CD4-positive, CD25-positive, alpha-beta regulatory T cell (primary cell): ENCODE measurements at regions not wholly inside any gene's neighbourhood (a gene's known extent, or its start where the extent isn't known, plus 50 kb on each side); places are given as distances from the start of the nearest gene placed in this dataset.

ENCODE experiments used
- ATAC-seq, 2 donors: fragments of 150-1000 bp; cut with Tn5 transposase; one replicate each; pipeline ENCODE4 v1.10.0; 2021; ENCODE audit warnings: low read depth in 2 of 2, moderate number of reproducible peaks in 2 of 2, moderate library complexity in 1 of 2
- DNase-seq, 3 donors: peaks; one replicate each; pipeline versions ENCODE4 v3.0.0 to v3.0.0-alpha.2; 2012 to 2022; ENCODE audit warnings: mixed read lengths in 1 of 3
- H3K27ac ChIP-seq: one replicate; pipeline ENCODE4 v1.7.0; 2013; ENCODE audit warnings: mild to moderate bottlenecking, low read length; ENCODE audit not compliant: insufficient read depth, poor library complexity, severe bottlenecking
- H3K27me3 ChIP-seq: one replicate; pipeline ENCODE4 v1.7.0; 2013; ENCODE audit warnings: low read length; ENCODE audit not compliant: control insufficient read depth, insufficient read depth
- H3K36me3 ChIP-seq: one replicate; pipeline ENCODE4 v1.7.0; 2013; ENCODE audit warnings: mild to moderate bottlenecking, low read length, moderate library complexity; ENCODE audit not compliant: control insufficient read depth, insufficient read depth
- H3K4me1 ChIP-seq: 2 replicates; pipeline ENCODE4 v1.7.0; 2013; ENCODE audit warnings: mild to moderate bottlenecking, low read length; ENCODE audit not compliant: insufficient read depth, control insufficient read depth, poor library complexity, severe bottlenecking
- H3K4me3 ChIP-seq: one replicate; pipeline ENCODE4 v1.7.0; 2013; ENCODE audit warnings: low read depth, mild to moderate bottlenecking, low read length, moderate library complexity
- H3K9me3 ChIP-seq, 2 experiments: 1 replicate in 1 of 2; 2 replicates in 1 of 2; pipeline ENCODE4 v1.7.0; 2013; ENCODE audit warnings: low read length in 2 of 2, mild to moderate bottlenecking in 1 of 2, moderate library complexity in 1 of 2; ENCODE audit not compliant: control insufficient read depth in 2 of 2
- H3K27ac Mint-ChIP-seq, 3 donors: one replicate each; pipeline ENCODE4 v1.8.0; 2020 to 2022; ENCODE audit warnings: mild to moderate bottlenecking in 3 of 3, mixed read lengths in 3 of 3, moderate library complexity in 2 of 3
- H3K27me3 Mint-ChIP-seq: one replicate; pipeline ENCODE4 v1.8.0; 2022; ENCODE audit warnings: mild to moderate bottlenecking, mixed read lengths
- H3K36me3 Mint-ChIP-seq: one replicate; pipeline ENCODE4 v1.8.0; 2020; ENCODE audit warnings: mixed read lengths
- H3K4me1 Mint-ChIP-seq, 4 donors: one replicate each; pipeline ENCODE4 v1.8.0; 2020 to 2022; ENCODE audit warnings: mixed read lengths in 4 of 4, mild to moderate bottlenecking in 1 of 4
- H3K4me3 Mint-ChIP-seq, 4 donors: one replicate each; pipeline ENCODE4 v1.8.0; 2020 to 2022; ENCODE audit warnings: mild to moderate bottlenecking in 4 of 4, mixed read lengths in 4 of 4, moderate library complexity in 3 of 4
- H3K9me3 Mint-ChIP-seq, 7 donors: one replicate each; pipeline ENCODE4 v1.8.0; 2020 to 2022; ENCODE audit warnings: mixed read lengths in 7 of 7, mild to moderate bottlenecking in 3 of 7, moderate library complexity in 2 of 7

GRCh38 chr4:100582146-100582545 is 64.3 kb upstream of the EMCN start:
- H3K9me3 Mint-ChIP-seq = peaks cover 0 to 1% (median 0%) of the 10 kb centered on the region in 7 donors
- no peaks in the 10 kb centered on the region for H3K27me3 Mint-ChIP-seq
- Histone ChIP-seq H3K9me3 (no peaks in the 10 kb centered on the region), H3K27me3 (no peaks in the 10 kb centered on the region), H3K36me3 (no peaks in the 10 kb centered on the region), H3K4me3 (no peak overlapping the region), H3K27ac (no peak overlapping the region), H3K4me1 (no peaks in the 10 kb centered on the region)
- ATAC-seq (no peak), DNase-seq (no peak)
- H3K4me3 Mint-ChIP-seq = no peak overlapping the region
- H3K27ac Mint-ChIP-seq = no peak overlapping the region
- peaks cover 0 to 1% (median 0%) of the 10 kb centered on the region in 4 donors for H3K4me1 Mint-ChIP-seq
- no peaks in the 10 kb centered on the region for H3K36me3 Mint-ChIP-seq

GRCh38 chr4:100581337-100581736 is 63.5 kb upstream of the EMCN start:
- peaks cover 0 to 1% (median 0%) of the 10 kb centered on the region in 7 donors for H3K9me3 Mint-ChIP-seq
- H3K4me3 Mint-ChIP-seq = no peak overlapping the region
- H3K36me3 ChIP-seq = no peaks in the 10 kb centered on the region
- H3K4me1 Mint-ChIP-seq = no peaks in the 10 kb centered on the region
- H3K4me3 ChIP-seq = no peak overlapping the region
- no peaks in the 10 kb centered on the region for H3K36me3 Mint-ChIP-seq
- H3K27me3 Mint-ChIP-seq = no peaks in the 10 kb centered on the region
- DNase-seq = no peak
- no peaks in the 10 kb centered on the region for H3K9me3 ChIP-seq
- no peaks in the 10 kb centered on the region for H3K27me3 ChIP-seq
- ATAC-seq = no peak
- H3K4me1 ChIP-seq = no peaks in the 10 kb centered on the region
- no peak overlapping the region for H3K27ac ChIP-seq
- no peak overlapping the region for H3K27ac Mint-ChIP-seq

- ATAC-seq = no peak
- no peak overlapping the region for H3K4me3 ChIP-seq
- no peak for DNase-seq
- no peaks in the 10 kb centered on the region for H3K36me3 ChIP-seq
- Mint-ChIP-seq H3K36me3 (no peaks in the 10 kb centered on the region), H3K4me1 (no peaks in the 10 kb centered on the region), H3K27me3 (no peaks in the 10 kb centered on the region), H3K9me3 (peaks cover 0 to 1% (median 0%) of the 10 kb centered on the region in 7 donors), H3K27ac (no peak overlapping the region), H3K4me3 (no peak overlapping the region)
- H3K9me3 ChIP-seq = no peaks in the 10 kb centered on the region
- H3K27me3 ChIP-seq = no peaks in the 10 kb centered on the region
- no peak overlapping the region for H3K27ac ChIP-seq
- H3K4me1 ChIP-seq = no peaks in the 10 kb centered on the region
Observed at GRCh38 chr4:100576570-100576969, 58.7 kb upstream of the EMCN start.

DNA sequence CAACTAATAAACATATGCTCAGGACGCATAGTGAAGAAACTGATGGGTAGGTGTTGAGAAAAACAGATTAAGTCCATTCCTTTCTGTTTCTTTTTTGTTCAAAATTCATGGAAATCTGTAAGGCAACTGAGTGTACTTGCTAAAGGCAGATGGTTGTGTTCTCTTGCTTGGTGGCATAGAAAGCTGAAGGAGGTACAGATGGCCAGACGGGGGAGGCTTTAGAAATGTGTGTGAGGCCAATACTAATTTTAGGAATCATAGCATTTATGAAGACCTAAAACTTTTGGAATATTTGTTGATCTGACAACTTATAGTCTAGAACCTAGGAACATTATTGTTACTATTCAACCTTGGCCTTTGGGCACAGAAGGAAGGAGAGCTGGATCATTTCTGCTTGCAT is 56.8 kb upstream of the EMCN start:
- DNase-seq (no peak), ATAC-seq (no peak)
- Mint-ChIP-seq H3K9me3 (peaks cover 0 to 1% (median 0%) of the 10 kb centered on the region in 7 donors), H3K27ac (no peak overlapping the region), H3K4me1 (no peaks in the 10 kb centered on the region), H3K27me3 (no peaks in the 10 kb centered on the region), H3K4me3 (no peak overlapping the region), H3K36me3 (no peaks in the 10 kb centered on the region)
- Histone ChIP-seq H3K36me3 (no peaks in the 10 kb centered on the region), H3K27ac (no peak overlapping the region), H3K9me3 (no peaks in the 10 kb centered on the region), H3K4me3 (no peak overlapping the region), H3K4me1 (no peaks in the 10 kb centered on the region), H3K27me3 (no peaks in the 10 kb centered on the region)

GRCh38 chr4:100569196-100569595 is 51.4 kb upstream of the EMCN start:
- Histone ChIP-seq H3K36me3 (no peaks in the 10 kb centered on the region), H3K4me1 (no peaks in the 10 kb centered on the region), H3K9me3 (no peaks in the 10 kb centered on the region), H3K27me3 (no peaks in the 10 kb centered on the region), H3K4me3 (peak overlapping the region; percentile 27), H3K27ac (no peak overlapping the region)
- H3K27me3 Mint-ChIP-seq = no peaks in the 10 kb centered on the region
- no peaks in the 10 kb centered on the region for H3K36me3 Mint-ChIP-seq
- H3K4me3 Mint-ChIP-seq = peak overlapping the region in 1 of 4 donors; percentile 7
- peaks cover 0 to 19% (median 9%) of the 10 kb centered on the region in 4 donors for H3K4me1 Mint-ChIP-seq
- H3K9me3 Mint-ChIP-seq = no peaks in the 10 kb centered on the region
- no peak for ATAC-seq
- peak overlapping the region in 2 of 3 donors; percentile 42 to 81 for H3K27ac Mint-ChIP-seq
- DNase-seq = peak in 1 of 3 donors; percentile 6
